ENCODE measurements at regions not wholly inside any gene's neighbourhood (a gene's known extent, or its start where the extent isn't known, plus 50 kb on each side); places are given as distances from the start of the nearest gene placed in this dataset.

- no peak for DNase-seq
These were observed 51.4 kb upstream of the LGSN start for GRCh38 chr6:63371104-63371715.

DNA sequence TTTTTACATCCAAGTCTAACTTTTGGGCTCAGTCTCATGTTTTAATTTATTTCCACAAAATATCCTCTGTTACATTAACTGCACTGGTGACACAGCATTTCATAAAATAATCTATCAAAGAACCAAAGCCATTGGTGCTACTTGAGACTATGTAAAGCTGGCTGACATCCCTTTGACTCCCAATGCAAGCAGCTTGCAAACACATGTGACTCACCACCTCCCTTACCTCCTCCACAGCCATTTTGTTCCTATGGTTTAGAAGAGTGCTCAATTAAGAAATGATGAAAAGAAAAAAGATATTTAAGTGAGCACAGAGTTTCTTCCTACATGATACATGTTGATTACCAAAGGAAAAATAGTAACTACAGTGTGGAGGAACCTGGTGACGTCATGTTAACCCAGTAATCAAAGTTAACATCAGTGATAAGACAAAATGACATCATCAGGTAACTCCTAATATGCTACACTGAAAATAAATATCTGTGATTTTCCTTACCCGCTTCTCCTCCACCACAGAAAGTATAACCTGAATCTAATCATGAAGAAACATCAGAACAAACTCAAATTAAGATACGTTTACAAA is 53.3 kb upstream of the LGSN start:
- DNase-seq = no peak

- DNase-seq = no peak
These were observed 69.5 kb upstream of the LGSN start for GRCh38 chr6:63389191-63389844.

GRCh38 chr6:63391203-63391970 is 71.6 kb upstream of the LGSN start:
- no peak for DNase-seq

GRCh38 chr6:63392092-63392724 is 72.4 kb upstream of the LGSN start:
- no peak for DNase-seq

DNA sequence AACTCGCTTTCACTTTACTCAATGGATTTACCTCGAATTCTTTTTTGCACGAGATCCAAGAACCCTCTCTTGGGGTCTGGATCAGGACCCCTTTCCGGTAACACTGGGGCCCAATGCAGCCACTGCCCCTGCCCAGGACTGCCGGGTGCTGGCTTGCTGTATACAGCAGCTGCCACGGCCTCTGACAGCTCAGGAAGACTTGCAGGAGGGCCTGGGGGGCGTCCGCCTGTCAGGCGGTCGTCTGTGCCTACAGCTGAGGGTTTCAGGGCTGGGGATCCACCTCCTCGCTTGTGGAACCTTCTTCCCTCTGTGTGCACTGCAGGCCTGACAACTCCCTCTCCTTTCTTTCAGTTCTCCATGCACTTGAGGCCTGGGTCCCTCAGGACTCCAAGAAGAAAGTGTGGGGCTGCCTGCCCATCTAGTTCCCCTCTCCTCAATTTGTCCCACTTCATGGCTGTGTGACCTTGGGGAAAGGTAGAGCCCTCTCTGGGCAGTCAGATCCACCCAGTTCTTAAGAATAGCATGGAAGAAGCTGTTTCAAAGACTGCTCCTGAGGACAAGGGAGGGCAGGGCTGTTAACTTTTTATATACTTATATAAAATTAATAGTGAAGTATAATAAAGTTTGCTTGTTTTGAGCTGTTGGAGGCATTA is 75.0 kb upstream of the LGSN start:
- DNase-seq = no peak

GRCh38 chr6:63395381-63395780 is 75.6 kb upstream of the LGSN start:
- DNase-seq = no peak

DNA sequence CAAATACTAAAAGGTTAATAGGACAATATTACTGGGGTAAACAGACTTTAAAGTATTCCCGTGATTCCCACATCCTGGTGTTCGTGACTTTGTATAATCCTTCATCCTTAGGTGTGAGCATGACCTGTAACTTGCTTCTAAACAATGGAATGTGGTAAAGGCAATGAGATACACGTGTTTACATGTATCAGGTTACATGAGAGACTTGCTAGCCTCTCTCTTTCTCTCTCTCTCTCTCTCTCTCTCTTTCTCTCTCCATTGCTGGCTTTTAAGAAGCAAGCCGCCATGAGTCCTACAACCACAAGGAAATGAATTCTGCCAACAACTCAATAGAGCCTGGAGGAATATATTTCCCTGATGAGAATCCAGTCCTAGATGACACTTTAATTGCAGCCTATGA is 83.9 kb upstream of the LGSN start:
- no peak for DNase-seq

- DNase-seq = no peak
These were observed 90.9 kb upstream of the LGSN start for GRCh38 chr6:63410435-63411426.

DNA sequence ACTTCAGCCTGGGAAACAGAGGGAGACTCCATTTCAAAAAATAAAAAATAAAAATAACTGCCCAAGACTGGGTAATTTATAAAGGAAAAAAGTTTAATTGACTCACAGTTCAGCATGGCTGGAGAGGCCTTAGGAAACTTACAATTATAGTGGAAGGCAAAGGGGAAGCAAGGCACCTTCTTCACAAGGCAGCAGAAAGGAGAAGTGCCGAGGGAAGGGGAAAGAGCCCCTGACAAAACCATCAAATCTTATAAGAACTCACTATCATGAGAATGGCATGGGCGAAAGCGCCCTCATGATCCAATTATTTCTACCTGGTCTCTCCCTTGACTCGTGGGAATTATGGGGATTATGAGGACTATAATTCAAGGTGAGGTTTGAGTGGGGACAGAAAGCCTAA is 95.5 kb upstream of the LGSN start:
- DNase-seq = no peak

DNA sequence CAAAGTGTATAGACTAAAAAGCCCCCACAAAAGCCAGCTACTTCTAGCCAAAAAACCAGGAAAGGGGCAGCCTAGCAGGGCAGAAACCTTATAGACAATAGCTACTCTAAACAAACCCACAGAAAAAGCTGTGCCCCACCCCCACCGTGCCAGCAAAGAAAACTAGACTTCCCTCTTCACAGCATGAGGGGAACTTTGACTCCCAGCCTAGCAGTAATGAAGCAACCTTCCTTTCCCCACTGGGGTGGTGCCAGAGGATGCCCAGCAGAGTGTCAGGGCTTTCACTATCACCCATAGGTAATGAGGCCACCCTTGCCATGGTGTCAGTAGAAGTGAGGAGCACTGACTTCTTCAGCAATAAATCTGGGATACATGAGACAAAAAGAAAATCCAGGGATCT is 99.0 kb upstream of the LGSN start:
- no peak for DNase-seq

DNA sequence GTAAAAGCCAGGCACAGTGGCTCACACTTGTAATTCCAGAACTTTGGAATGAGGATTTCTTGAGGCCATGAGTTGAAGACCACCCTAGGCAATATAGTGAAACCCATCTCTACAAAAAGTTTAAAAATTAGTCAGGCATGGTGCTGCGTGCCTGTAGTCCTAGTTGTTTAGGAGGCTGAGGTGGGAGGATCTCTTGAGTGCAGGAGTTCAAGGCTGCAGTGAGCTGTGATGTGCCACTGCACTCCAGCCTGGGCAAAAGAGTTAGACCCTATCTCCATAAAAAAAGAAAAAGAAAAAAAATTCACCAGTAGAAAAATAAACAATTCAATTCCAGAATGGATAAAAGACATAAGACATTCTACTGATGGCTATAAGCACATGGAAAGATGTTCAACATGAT is 104.9 kb upstream of the LGSN start:
- no peak for DNase-seq

DNA sequence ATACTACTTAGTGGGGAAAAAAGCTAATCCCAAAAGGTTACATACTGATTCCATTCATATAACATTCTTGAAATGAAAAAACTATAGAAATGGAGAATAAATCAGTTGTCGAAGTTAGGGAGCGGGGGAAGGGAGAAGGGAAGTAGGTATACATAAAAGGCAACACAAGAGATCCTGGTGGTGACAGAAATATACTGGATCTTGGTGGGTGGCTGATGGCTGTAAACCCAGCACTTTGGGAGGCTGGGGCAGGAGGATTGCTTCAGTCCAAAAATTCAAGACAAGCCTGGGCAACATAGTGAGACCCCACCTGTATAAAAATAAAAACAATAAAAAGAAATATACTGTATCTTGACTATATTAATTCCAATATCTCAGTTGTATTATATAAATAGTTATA is 105.7 kb upstream of the LGSN start:
- no peak for DNase-seq

GRCh38 chr6:63426844-63427243 is 107.1 kb upstream of the LGSN start:
- no peak for DNase-seq

DNA sequence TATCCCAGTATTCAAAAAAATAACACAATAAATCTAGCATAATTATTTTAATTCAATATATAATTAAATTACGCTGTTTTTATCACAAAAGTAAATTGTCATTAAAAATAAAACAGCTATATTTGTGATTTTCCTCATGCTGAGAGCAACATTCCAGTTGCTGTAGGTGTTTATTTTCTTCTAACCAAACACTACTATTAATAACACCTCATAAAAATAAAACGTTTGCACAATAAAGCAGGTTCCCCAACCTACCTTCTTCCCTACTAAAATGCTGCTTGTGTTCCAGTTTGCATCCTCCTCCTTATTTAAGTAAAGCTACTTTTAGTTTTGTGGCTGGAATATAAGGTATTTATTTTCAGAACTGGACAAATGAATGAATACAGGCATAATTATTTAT is 108.2 kb upstream of the LGSN start:
- no peak for DNase-seq

GRCh38 chr6:63430985-63431519 is 111.3 kb upstream of the LGSN start:
- no peak for DNase-seq

DNA sequence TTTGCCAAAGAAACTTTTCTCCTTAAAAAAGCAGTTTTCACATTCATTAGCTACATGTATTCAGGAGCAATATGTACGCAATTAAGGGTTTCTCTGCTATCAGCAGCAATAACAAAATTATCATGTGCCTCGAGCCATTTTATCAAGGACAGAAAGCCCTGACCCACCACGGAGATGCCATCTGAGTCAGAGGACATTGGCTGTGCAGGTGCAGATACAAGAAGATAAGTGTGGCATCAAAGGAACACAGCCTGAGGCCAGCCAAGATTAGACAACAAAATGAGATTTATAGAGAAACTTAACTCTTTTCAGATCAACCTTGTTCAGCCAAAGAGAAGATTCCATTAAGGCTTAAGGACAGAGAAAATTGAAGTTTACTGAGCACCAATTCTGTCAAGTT is 115.2 kb upstream of the LGSN start:
- no peak for DNase-seq

DNA sequence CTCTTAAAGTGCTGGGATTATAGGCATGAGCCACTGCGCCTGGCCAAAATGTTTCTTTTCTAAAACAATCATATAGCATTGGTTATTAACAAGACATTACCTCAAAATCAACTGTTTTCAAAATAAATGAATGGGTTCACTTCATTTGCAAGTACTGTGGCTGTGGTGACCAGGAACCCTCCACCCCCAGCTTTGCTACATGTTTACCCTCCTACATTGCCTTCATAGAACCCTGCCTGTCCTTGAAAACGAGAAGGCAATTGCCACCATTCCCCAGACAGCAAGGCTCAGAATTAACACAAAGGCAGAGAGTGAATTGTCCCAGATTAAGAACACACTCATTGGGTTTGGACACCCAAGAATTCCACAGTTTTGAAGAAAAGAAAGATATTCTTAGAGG is 116.6 kb upstream of the LGSN start:
- DNase-seq = no peak

GRCh38 chr6:63437058-63437457 is 117.3 kb upstream of the LGSN start:
- no peak for DNase-seq

DNA sequence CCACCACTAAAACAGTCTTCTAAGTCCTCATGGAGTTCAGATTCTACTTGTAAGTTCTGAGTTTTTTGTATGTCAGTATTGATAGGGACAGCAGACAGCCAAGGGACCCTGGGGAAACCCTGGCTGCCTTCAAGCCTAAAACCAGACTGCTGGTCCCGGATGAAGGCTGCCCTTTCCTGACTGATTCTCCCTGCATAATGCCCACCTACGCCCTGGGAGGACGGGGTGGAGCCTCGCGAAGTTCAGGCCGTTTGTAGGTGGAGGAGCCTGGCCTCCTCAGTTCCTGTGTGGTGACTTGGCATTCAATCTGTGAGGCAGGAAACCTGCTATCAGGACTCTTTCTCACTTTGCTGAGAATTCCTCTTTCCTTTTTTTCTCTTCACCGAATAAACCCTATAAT is 120.3 kb upstream of the LGSN start:
- DNase-seq = peak in 1 of 2 experiments; percentile 8

- DNase-seq = no peak
These were observed 120.8 kb upstream of the LGSN start for GRCh38 chr6:63440594-63440993.

All from activated CD4-positive, alpha-beta T cell treated with anti-CD3 and anti-CD28 coated beads, Interleukin-2, amount 50 U/mL, for 48 hours (primary cell).